ENCODE measurements at regions not wholly inside any gene's neighbourhood (a gene's known extent, or its start where the extent isn't known, plus 50 kb on each side); places are given as distances from the start of the nearest gene placed in this dataset.
"Not testable (repeated sequence)": the region's sequence is repeated elsewhere in the genome, so short reads cannot be mapped to it uniquely, and the experiment has no call there.

GRCh38 chr1:146306651-146307050 lies 77.8 kb upstream of the NOTCH2NLA start:
- TF ChIP-seq CTCF, POLR2AphosphoS5 (IDR thresholded peaks at IDR 0.05): not testable (repeated sequence)

All from breast epithelium (tissue), 3 donors.